CD14-positive monocyte (primary cell): ENCODE measurements at regions not wholly inside any gene's neighbourhood (a gene's known extent, or its start where the extent isn't known, plus 50 kb on each side); places are given as distances from the start of the nearest gene placed in this dataset.

Source experiments
- DNase-seq, 3 donors: peaks; one replicate each; pipeline ENCODE4 v3.0.0-alpha.2; 2011 to 2022
- H2AFZ ChIP-seq: 2 replicates; pipeline ENCODE4 v1.6.0; 2012; ENCODE audit warnings: mild to moderate bottlenecking, low read depth, low read length, inconsistent platforms; ENCODE audit not compliant: insufficient read depth, poor library complexity, severe bottlenecking
- H3K27ac ChIP-seq, 2 donors: 1 replicate in 1 of 2; 2 replicates in 1 of 2; pipeline ENCODE4 v1.5.1; 2012 to 2013; ENCODE audit warnings: low read length in 2 of 2, control low read depth in 1 of 2, inconsistent platforms in 1 of 2, low read depth in 1 of 2, mild to moderate bottlenecking in 1 of 2
- H3K27me3 ChIP-seq, 2 donors: one replicate each; pipeline versions ENCODE4 v1.6.0 to v1.6.1; 2011 to 2013; ENCODE audit warnings: low read length in 2 of 2; ENCODE audit not compliant: control insufficient read depth in 2 of 2, insufficient read depth in 2 of 2
- H3K36me3 ChIP-seq, 2 donors: replicated peaks in 1 of 2; 1 replicate in 1 of 2; 2 replicates in 1 of 2; pipeline versions ENCODE4 v1.5.1 to v1.6.1; 2012 to 2013; ENCODE audit warnings: low read length in 2 of 2, control low read depth in 1 of 2, inconsistent platforms in 1 of 2, mild to moderate bottlenecking in 1 of 2; ENCODE audit not compliant: insufficient read depth in 2 of 2, control insufficient read depth in 1 of 2
- H3K4me1 ChIP-seq, 2 donors: 1 replicate in 1 of 2; 2 replicates in 1 of 2; pipeline versions ENCODE4 v1.5.1 to v1.6.1; 2012 to 2013; ENCODE audit warnings: low read length in 2 of 2, control low read depth in 1 of 2, inconsistent platforms in 1 of 2, mild to moderate bottlenecking in 1 of 2, moderate library complexity in 1 of 2; ENCODE audit not compliant: insufficient read depth in 2 of 2, control insufficient read depth in 1 of 2
- H3K4me2 ChIP-seq: replicated peaks from 2 replicates; pipeline ENCODE3; 2012; ENCODE audit warnings: low read length, moderate library complexity, mild to moderate bottlenecking; ENCODE audit not compliant: poor library complexity, severe bottlenecking; ENCODE audit errors: extremely low read depth
- H3K4me3 ChIP-seq, 3 experiments: fragments of 200-600 bp in 1 of 3; sonication (generic) in 1 of 3; replicated peaks in 1 of 3; 1 replicate in 2 of 3; 2 replicates in 1 of 3; pipeline ENCODE4 v1.5.1; 2011 to 2013; ENCODE audit warnings: low read length in 3 of 3, mild to moderate bottlenecking in 3 of 3, control low read depth in 2 of 3, low read depth in 2 of 3, inconsistent platforms in 1 of 3, moderate library complexity in 1 of 3
- H3K79me2 ChIP-seq: 2 replicates; pipeline ENCODE4 v1.6.0; 2012; ENCODE audit warnings: mild to moderate bottlenecking, control low read depth, inconsistent platforms, low read length, moderate library complexity; ENCODE audit not compliant: insufficient read depth
- H3K9ac ChIP-seq: 2 replicates; pipeline ENCODE4 v1.6.0; 2017; ENCODE audit warnings: low read length, mild to moderate bottlenecking; ENCODE audit not compliant: insufficient read depth, poor library complexity, severe bottlenecking
- H3K9me3 ChIP-seq, 2 donors: replicated peaks in 1 of 2; 1 replicate in 1 of 2; 2 replicates in 1 of 2; pipeline versions ENCODE4 v1.5.1 to v1.6.1; 2012 to 2013; ENCODE audit warnings: low read length in 2 of 2, control low read depth in 1 of 2; ENCODE audit not compliant: control insufficient read depth in 1 of 2, insufficient read depth in 1 of 2
- H4K20me1 ChIP-seq: 2 replicates; pipeline ENCODE4 v1.6.0; 2012; ENCODE audit warnings: mild to moderate bottlenecking, low read length, control low read depth, moderate library complexity; ENCODE audit not compliant: insufficient read depth
- H3K27ac Mint-ChIP-seq, 7 donors: one replicate each; pipeline ENCODE4 v1.8.0; 2020; ENCODE audit warnings: mild to moderate bottlenecking in 7 of 7, mixed read lengths in 7 of 7, moderate library complexity in 6 of 7, inconsistent platforms in 2 of 7
- H3K27me3 Mint-ChIP-seq, 3 donors: one replicate each; pipeline ENCODE4 v1.8.0; 2021 to 2022; ENCODE audit warnings: low read depth in 3 of 3, mild to moderate bottlenecking in 3 of 3, mixed read lengths in 3 of 3, moderate library complexity in 3 of 3, inconsistent platforms in 1 of 3
- H3K36me3 Mint-ChIP-seq, 2 donors: one replicate each; pipeline ENCODE4 v1.8.0; 2020; ENCODE audit warnings: mixed read lengths in 2 of 2, inconsistent platforms in 1 of 2, mild to moderate bottlenecking in 1 of 2
- H3K4me1 Mint-ChIP-seq: one replicate; pipeline ENCODE4 v1.8.0; 2020; ENCODE audit warnings: mild to moderate bottlenecking, mixed read lengths
- H3K4me3 Mint-ChIP-seq, 2 donors: one replicate each; pipeline ENCODE4 v1.8.0; 2020; ENCODE audit warnings: mild to moderate bottlenecking in 2 of 2, mixed read lengths in 2 of 2, moderate library complexity in 1 of 2
- H3K9me3 Mint-ChIP-seq, 7 donors: one replicate each; pipeline ENCODE4 v1.8.0; 2020 to 2022; ENCODE audit warnings: mixed read lengths in 7 of 7, mild to moderate bottlenecking in 6 of 7, moderate library complexity in 6 of 7, inconsistent platforms in 2 of 7
- CTCF ChIP-seq: fragments of 200-600 bp; IDR thresholded peaks from one replicate; pipeline ENCODE4 v1.8.0; 2022; ENCODE audit warnings: antibody characterized with exemption, mild to moderate bottlenecking
- WGBS: methylation state at CpG from one replicate; pipeline ENCODE4 v1.1.5; 2013; ENCODE audit warnings: missing lambda C conversion rate; ENCODE audit not compliant: insufficient coverage; 5-methylcytosine and 5-hydroxymethylcytosine counted together
- intact Hi-C, 2 donors: fragments of 100-400 bp; cut with micrococcal nuclease; formaldehyde crosslinking; loops; one replicate each; pipeline versions ENCODE4 v1.15.0 to v1.15.1; 2023

- Mint-ChIP-seq H3K36me3 (no peaks in the 10 kb centered on the region), H3K27me3 (peaks cover 0 to 1% (median 0%) of the 10 kb centered on the region in 3 donors), H3K27ac (no peak overlapping the region), H3K4me1 (no peaks in the 10 kb centered on the region), H3K9me3 (peaks cover 2 to 14% (median 6%) of the 10 kb centered on the region in 7 donors), H3K4me3 (no peak overlapping the region)
- Histone ChIP-seq H3K9ac (no peak overlapping the region), H3K36me3 (no peaks in the 10 kb centered on the region), H3K9me3 (peaks cover 0 to 11% of the 10 kb centered on the region in 2 donors), H3K4me3 (no peak overlapping the region), H3K27ac (no peak overlapping the region), H4K20me1 (no peaks in the 10 kb centered on the region), H3K4me2 (no peak overlapping the region), H3K4me1 (no peaks in the 10 kb centered on the region), H2AFZ (no peak overlapping the region), H3K79me2 (no peaks in the 10 kb centered on the region), H3K27me3 (no peaks in the 10 kb centered on the region)
- no peak for DNase-seq
- TF ChIP-seq CTCF: no peak
- intact Hi-C loops: no loop called here
Measured at GRCh38 chr7:15922002-15922401, 235.5 kb upstream of the MEOX2 start.

- Mint-ChIP-seq H3K4me1 (no peaks in the 10 kb centered on the region), H3K36me3 (no peaks in the 10 kb centered on the region), H3K4me3 (no peak overlapping the region), H3K27ac (no peak overlapping the region), H3K27me3 (peaks cover 0 to 1% (median 0%) of the 10 kb centered on the region in 3 donors), H3K9me3 (peaks cover 2 to 13% (median 6%) of the 10 kb centered on the region in 7 donors)
- no peak for DNase-seq
- Histone ChIP-seq H3K4me2 (no peak overlapping the region), H3K79me2 (no peaks in the 10 kb centered on the region), H3K9me3 (peaks cover 0 to 11% of the 10 kb centered on the region in 2 donors), H3K4me3 (no peak overlapping the region), H3K36me3 (no peaks in the 10 kb centered on the region), H3K27ac (no peak overlapping the region), H3K9ac (no peak overlapping the region), H2AFZ (no peak overlapping the region), H4K20me1 (no peaks in the 10 kb centered on the region), H3K4me1 (no peaks in the 10 kb centered on the region), H3K27me3 (no peaks in the 10 kb centered on the region)
- no CpG with 5 or more reads among the region's 3 CpGs for WGBS
- intact Hi-C loops: no loop called here
- TF ChIP-seq CTCF: no peak
Measured at GRCh38 chr7:15921576-15921975, 235.1 kb upstream of the MEOX2 start.
